Neutrophil (primary cell): ENCODE measurements at regions not wholly inside any gene's neighbourhood (a gene's known extent, or its start where the extent isn't known, plus 50 kb on each side); places are given as distances from the start of the nearest gene placed in this dataset.

Experiments used
- H3K27ac ChIP-seq: fragments of 200-600 bp; sonication (generic); 2 replicates; pipeline ENCODE4 v1.5.1; 2016; ENCODE audit warnings: mild to moderate bottlenecking, moderate library complexity
- H3K27me3 ChIP-seq: fragments of 200-600 bp; sonication (generic); 2 replicates; pipeline ENCODE4 v1.6.0; 2016; ENCODE audit warnings: mild to moderate bottlenecking
- H3K36me3 ChIP-seq: fragments of 200-600 bp; sonication (generic); 2 replicates; pipeline ENCODE4 v1.5.1; 2017
- H3K4me1 ChIP-seq, 2 experiments: fragments of 200-600 bp in 1 of 2; sonication (generic) in 1 of 2; 1 replicate in 1 of 2; 2 replicates in 1 of 2; pipeline versions ENCODE4 v1.5.1 to v1.6.1; 2013 to 2016; ENCODE audit warnings: low read depth in 1 of 2, low read length in 1 of 2, mild to moderate bottlenecking in 1 of 2, moderate library complexity in 1 of 2; ENCODE audit not compliant: control insufficient read depth in 1 of 2, insufficient read depth in 1 of 2
- H3K4me3 ChIP-seq, 2 experiments: fragments of 200-600 bp in 1 of 2; sonication (generic) in 1 of 2; 1 replicate in 1 of 2; 2 replicates in 1 of 2; pipeline ENCODE4 v1.5.1; 2013 to 2016; ENCODE audit warnings: low read depth in 1 of 2, low read length in 1 of 2, mild to moderate bottlenecking in 1 of 2, moderate library complexity in 1 of 2
- H3K9me3 ChIP-seq: fragments of 200-600 bp; sonication (generic); 2 replicates; pipeline ENCODE4 v1.5.1; 2016
- CTCF ChIP-seq: fragments of 200-600 bp; sonication (generic); IDR thresholded peaks from 2 replicates; pipeline ENCODE4 v1.5.1; 2016; ENCODE audit warnings: antibody characterized with exemption

- no peaks in the 10 kb centered on the region for H3K27me3 ChIP-seq
- H3K27ac ChIP-seq, result no peak overlapping the region
- no peak for TF ChIP-seq CTCF
- H3K4me1 ChIP-seq, result no peaks in the 10 kb centered on the region
- no peaks in the 10 kb centered on the region for H3K36me3 ChIP-seq
- no peaks in the 10 kb centered on the region for H3K9me3 ChIP-seq
- no peak overlapping the region for H3K4me3 ChIP-seq
Observed at GRCh38 chr13:73411067-73411809, 352.4 kb downstream of the KLF5 start.

- Histone ChIP-seq H3K4me3 (no peak overlapping the region), H3K27ac (no peak overlapping the region), H3K27me3 (no peaks in the 10 kb centered on the region), H3K4me1 (no peaks in the 10 kb centered on the region), H3K36me3 (no peaks in the 10 kb centered on the region), H3K9me3 (no peaks in the 10 kb centered on the region)
- TF ChIP-seq CTCF, result no peak
Observed at GRCh38 chr13:73406454-73406853, 347.6 kb downstream of the KLF5 start.

GRCh38 chr13:73404581-73404980 is 345.8 kb downstream of the KLF5 start:
- Histone ChIP-seq H3K27me3 (no peaks in the 10 kb centered on the region), H3K4me1 (no peaks in the 10 kb centered on the region), H3K9me3 (no peaks in the 10 kb centered on the region), H3K27ac (no peak overlapping the region), H3K36me3 (no peaks in the 10 kb centered on the region), H3K4me3 (no peak overlapping the region)
- TF ChIP-seq CTCF, result no peak

GRCh38 chr13:73403355-73404120 is 344.7 kb downstream of the KLF5 start:
- no peak overlapping the region for H3K27ac ChIP-seq
- no peaks in the 10 kb centered on the region for H3K4me1 ChIP-seq
- no peak overlapping the region for H3K4me3 ChIP-seq
- TF ChIP-seq CTCF, result no peak
- no peaks in the 10 kb centered on the region for H3K36me3 ChIP-seq
- no peaks in the 10 kb centered on the region for H3K27me3 ChIP-seq
- H3K9me3 ChIP-seq, result no peaks in the 10 kb centered on the region

GRCh38 chr13:73401769-73402168 is 343.0 kb downstream of the KLF5 start:
- H3K4me3 ChIP-seq, result no peak overlapping the region
- H3K36me3 ChIP-seq, result no peaks in the 10 kb centered on the region
- no peaks in the 10 kb centered on the region for H3K27me3 ChIP-seq
- no peaks in the 10 kb centered on the region for H3K4me1 ChIP-seq
- no peaks in the 10 kb centered on the region for H3K9me3 ChIP-seq
- TF ChIP-seq CTCF, result no peak
- no peak overlapping the region for H3K27ac ChIP-seq
